NT2/D1 (cell line): ENCODE measurements at regions not wholly inside any gene's neighbourhood (a gene's known extent, or its start where the extent isn't known, plus 50 kb on each side); places are given as distances from the start of the nearest gene placed in this dataset.

Source experiments
- SUZ12 ChIP-seq: IDR thresholded peaks from 2 replicates; pipeline ENCODE4 v1.6.1; 2011; ENCODE audit not compliant: insufficient read length, insufficient read depth; ENCODE audit errors: extremely low read depth
- YY1 ChIP-seq: IDR thresholded peaks from 2 replicates; pipeline ENCODE4 v1.6.1; 2011; ENCODE audit not compliant: insufficient read length, insufficient read depth
- ZNF274 ChIP-seq: IDR thresholded peaks from 2 replicates; pipeline ENCODE4 v1.6.1; 2011; ENCODE audit warnings: mild to moderate bottlenecking, low read depth, low read length

DNA sequence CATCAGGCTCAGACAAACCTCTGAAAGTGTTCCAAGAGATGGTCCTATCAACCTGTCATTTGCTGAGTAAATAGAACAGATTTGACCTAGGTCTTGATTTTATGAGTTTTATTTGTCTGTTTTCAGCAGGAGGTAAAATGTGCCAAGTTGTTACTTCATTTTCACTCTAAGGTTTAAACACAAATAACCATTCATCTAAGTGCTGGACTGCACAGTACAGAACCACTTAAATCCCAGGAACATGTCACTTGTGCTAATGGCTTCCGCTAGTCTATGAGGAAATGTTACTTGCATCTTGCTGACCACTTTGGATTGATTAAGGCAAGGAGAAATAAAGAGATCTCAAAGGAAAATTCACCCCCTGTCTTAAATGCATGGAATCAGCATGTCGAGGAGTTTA lies 660.7 kb downstream of the SMARCA1 start:
- no peak for TF ChIP-seq ZNF274
- no peak for TF ChIP-seq YY1
- no peak for TF ChIP-seq SUZ12
